Upper lobe of left lung (tissue), 4 donors: ENCODE measurements at regions not wholly inside any gene's neighbourhood (a gene's known extent, or its start where the extent isn't known, plus 50 kb on each side); places are given as distances from the start of the nearest gene placed in this dataset.

Experiments used
- CTCF ChIP-seq, 6 experiments: fragments of 450-650 bp in 4 of 6; fragments of 200-600 bp in 2 of 6; sonication (generic) in 2 of 6; IDR thresholded peaks; one replicate each; pipeline ENCODE4 v1.5.1; 2016 to 2019; ENCODE audit warnings: antibody characterized with exemption in 6 of 6
- POLR2A ChIP-seq, 4 donors: fragments of 450-650 bp; IDR thresholded peaks; one replicate each; pipeline ENCODE4 v1.5.1; 2016 to 2017; ENCODE audit warnings: antibody characterized with exemption in 4 of 4, mild to moderate bottlenecking in 2 of 4

GRCh38 chr17:56057869-56058268, 95.4 kb upstream of the ANKFN1 start:
- TF ChIP-seq CTCF (IDR thresholded peaks at IDR 0.05) = no peak
- no peak for TF ChIP-seq POLR2A (IDR thresholded peaks at IDR 0.05)
